CD14-positive monocyte (primary cell): ENCODE measurements at regions not wholly inside any gene's neighbourhood (a gene's known extent, or its start where the extent isn't known, plus 50 kb on each side); places are given as distances from the start of the nearest gene placed in this dataset.

Experiments
- DNase-seq, 3 donors: peaks; one replicate each; pipeline ENCODE4 v3.0.0-alpha.2; 2011 to 2022
- H2AFZ ChIP-seq: 2 replicates; pipeline ENCODE4 v1.6.0; 2012; ENCODE audit warnings: mild to moderate bottlenecking, low read depth, low read length, inconsistent platforms; ENCODE audit not compliant: insufficient read depth, poor library complexity, severe bottlenecking
- H3K27ac ChIP-seq, 2 donors: 1 replicate in 1 of 2; 2 replicates in 1 of 2; pipeline ENCODE4 v1.5.1; 2012 to 2013; ENCODE audit warnings: low read length in 2 of 2, control low read depth in 1 of 2, inconsistent platforms in 1 of 2, low read depth in 1 of 2, mild to moderate bottlenecking in 1 of 2
- H3K27me3 ChIP-seq, 2 donors: one replicate each; pipeline versions ENCODE4 v1.6.0 to v1.6.1; 2011 to 2013; ENCODE audit warnings: low read length in 2 of 2; ENCODE audit not compliant: control insufficient read depth in 2 of 2, insufficient read depth in 2 of 2
- H3K36me3 ChIP-seq, 2 donors: replicated peaks in 1 of 2; 1 replicate in 1 of 2; 2 replicates in 1 of 2; pipeline versions ENCODE4 v1.5.1 to v1.6.1; 2012 to 2013; ENCODE audit warnings: low read length in 2 of 2, control low read depth in 1 of 2, inconsistent platforms in 1 of 2, mild to moderate bottlenecking in 1 of 2; ENCODE audit not compliant: insufficient read depth in 2 of 2, control insufficient read depth in 1 of 2
- H3K4me1 ChIP-seq, 2 donors: 1 replicate in 1 of 2; 2 replicates in 1 of 2; pipeline versions ENCODE4 v1.5.1 to v1.6.1; 2012 to 2013; ENCODE audit warnings: low read length in 2 of 2, control low read depth in 1 of 2, inconsistent platforms in 1 of 2, mild to moderate bottlenecking in 1 of 2, moderate library complexity in 1 of 2; ENCODE audit not compliant: insufficient read depth in 2 of 2, control insufficient read depth in 1 of 2
- H3K4me2 ChIP-seq: replicated peaks from 2 replicates; pipeline ENCODE3; 2012; ENCODE audit warnings: low read length, moderate library complexity, mild to moderate bottlenecking; ENCODE audit not compliant: poor library complexity, severe bottlenecking; ENCODE audit errors: extremely low read depth
- H3K4me3 ChIP-seq, 3 experiments: fragments of 200-600 bp in 1 of 3; sonication (generic) in 1 of 3; replicated peaks in 1 of 3; 1 replicate in 2 of 3; 2 replicates in 1 of 3; pipeline ENCODE4 v1.5.1; 2011 to 2013; ENCODE audit warnings: low read length in 3 of 3, mild to moderate bottlenecking in 3 of 3, control low read depth in 2 of 3, low read depth in 2 of 3, inconsistent platforms in 1 of 3, moderate library complexity in 1 of 3
- H3K79me2 ChIP-seq: 2 replicates; pipeline ENCODE4 v1.6.0; 2012; ENCODE audit warnings: mild to moderate bottlenecking, control low read depth, inconsistent platforms, low read length, moderate library complexity; ENCODE audit not compliant: insufficient read depth
- H3K9ac ChIP-seq: 2 replicates; pipeline ENCODE4 v1.6.0; 2017; ENCODE audit warnings: low read length, mild to moderate bottlenecking; ENCODE audit not compliant: insufficient read depth, poor library complexity, severe bottlenecking
- H3K9me3 ChIP-seq, 2 donors: replicated peaks in 1 of 2; 1 replicate in 1 of 2; 2 replicates in 1 of 2; pipeline versions ENCODE4 v1.5.1 to v1.6.1; 2012 to 2013; ENCODE audit warnings: low read length in 2 of 2, control low read depth in 1 of 2; ENCODE audit not compliant: control insufficient read depth in 1 of 2, insufficient read depth in 1 of 2
- H4K20me1 ChIP-seq: 2 replicates; pipeline ENCODE4 v1.6.0; 2012; ENCODE audit warnings: mild to moderate bottlenecking, low read length, control low read depth, moderate library complexity; ENCODE audit not compliant: insufficient read depth
- H3K27ac Mint-ChIP-seq, 7 donors: one replicate each; pipeline ENCODE4 v1.8.0; 2020; ENCODE audit warnings: mild to moderate bottlenecking in 7 of 7, mixed read lengths in 7 of 7, moderate library complexity in 6 of 7, inconsistent platforms in 2 of 7
- H3K27me3 Mint-ChIP-seq, 3 donors: one replicate each; pipeline ENCODE4 v1.8.0; 2021 to 2022; ENCODE audit warnings: low read depth in 3 of 3, mild to moderate bottlenecking in 3 of 3, mixed read lengths in 3 of 3, moderate library complexity in 3 of 3, inconsistent platforms in 1 of 3
- H3K36me3 Mint-ChIP-seq, 2 donors: one replicate each; pipeline ENCODE4 v1.8.0; 2020; ENCODE audit warnings: mixed read lengths in 2 of 2, inconsistent platforms in 1 of 2, mild to moderate bottlenecking in 1 of 2
- H3K4me1 Mint-ChIP-seq: one replicate; pipeline ENCODE4 v1.8.0; 2020; ENCODE audit warnings: mild to moderate bottlenecking, mixed read lengths
- H3K4me3 Mint-ChIP-seq, 2 donors: one replicate each; pipeline ENCODE4 v1.8.0; 2020; ENCODE audit warnings: mild to moderate bottlenecking in 2 of 2, mixed read lengths in 2 of 2, moderate library complexity in 1 of 2
- H3K9me3 Mint-ChIP-seq, 7 donors: one replicate each; pipeline ENCODE4 v1.8.0; 2020 to 2022; ENCODE audit warnings: mixed read lengths in 7 of 7, mild to moderate bottlenecking in 6 of 7, moderate library complexity in 6 of 7, inconsistent platforms in 2 of 7
- WGBS: methylation state at CpG from one replicate; pipeline ENCODE4 v1.1.5; 2013; ENCODE audit warnings: missing lambda C conversion rate; ENCODE audit not compliant: insufficient coverage; 5-methylcytosine and 5-hydroxymethylcytosine counted together
- intact Hi-C, 2 donors: fragments of 100-400 bp; cut with micrococcal nuclease; formaldehyde crosslinking; loops; one replicate each; pipeline versions ENCODE4 v1.15.0 to v1.15.1; 2023
- TF ChIP-seq, protein P1 (sequence below): fragments of 200-600 bp; IDR thresholded peaks from one replicate; pipeline ENCODE4 v1.8.0; 2022; ENCODE audit warnings: antibody characterized with exemption, mild to moderate bottlenecking

DNA sequence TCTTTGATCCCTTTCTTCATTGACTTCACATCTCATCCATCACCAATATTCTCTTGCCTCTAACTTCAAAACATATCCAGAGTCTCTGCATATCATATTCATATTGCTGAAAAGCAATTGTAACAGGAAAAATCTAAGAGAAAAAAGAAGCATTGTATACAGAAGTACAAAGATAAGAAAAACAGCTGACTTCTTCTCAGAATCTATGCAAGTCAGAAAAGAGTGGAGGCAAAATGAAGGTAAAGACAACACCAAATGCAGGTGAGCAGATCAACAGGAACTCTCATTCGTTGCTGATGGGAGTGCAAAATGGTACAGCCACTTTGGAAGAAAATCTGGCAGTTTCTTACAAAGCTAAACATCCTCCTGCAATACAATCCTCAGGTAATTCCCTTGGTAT lies 155.6 kb downstream of the PHF2 start:
- WGBS: no CpG with 5 or more reads among the region's 1 CpG

DNA sequence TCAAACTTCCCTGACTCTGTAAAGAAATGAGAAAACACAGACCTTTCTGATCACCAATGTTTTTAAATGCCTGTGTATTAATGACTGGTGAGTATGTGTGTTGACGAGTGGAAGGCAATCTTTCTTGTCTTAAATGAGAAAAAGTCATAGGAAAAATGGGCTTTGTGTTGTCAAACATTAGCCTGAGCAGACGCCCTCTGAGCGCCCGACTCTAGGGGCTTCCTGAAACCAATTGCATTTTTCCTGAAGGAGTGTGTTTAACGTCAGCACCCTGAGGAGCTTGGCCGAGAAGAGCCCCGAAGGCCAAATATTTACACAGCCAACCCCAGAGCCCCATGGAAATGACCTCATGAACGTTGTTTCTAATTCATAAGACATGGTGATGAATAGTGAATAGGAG lies 154.3 kb downstream of the PHF2 start:
- DNase-seq: no peak
- no peak overlapping the region for H3K27ac Mint-ChIP-seq
- 89% methylated on average over 1 of the region's 8 CpGs for WGBS
- no peaks in the 10 kb centered on the region for H3K36me3 ChIP-seq
- no peaks in the 10 kb centered on the region for H3K79me2 ChIP-seq
- no peak overlapping the region for H2AFZ ChIP-seq
- peaks cover 0 to 7% (median 5%) of the 10 kb centered on the region in 3 donors for H3K27me3 Mint-ChIP-seq
- no peaks in the 10 kb centered on the region for H3K27me3 ChIP-seq
- H3K9me3 ChIP-seq: peaks cover 21 to 35% of the 10 kb centered on the region in 2 donors
- H3K4me3 Mint-ChIP-seq: no peak overlapping the region
- no peak overlapping the region for H3K4me3 ChIP-seq
- no peaks in the 10 kb centered on the region for H3K4me1 Mint-ChIP-seq
- no peak overlapping the region for H3K9ac ChIP-seq
- H4K20me1 ChIP-seq: no peaks in the 10 kb centered on the region
- intact Hi-C loops: no loop called here
- H3K36me3 Mint-ChIP-seq: no peaks in the 10 kb centered on the region
- H3K27ac ChIP-seq: no peak overlapping the region
- H3K4me1 ChIP-seq: no peaks in the 10 kb centered on the region
- H3K4me2 ChIP-seq: no peak overlapping the region
- TF ChIP-seq, protein P1, sequence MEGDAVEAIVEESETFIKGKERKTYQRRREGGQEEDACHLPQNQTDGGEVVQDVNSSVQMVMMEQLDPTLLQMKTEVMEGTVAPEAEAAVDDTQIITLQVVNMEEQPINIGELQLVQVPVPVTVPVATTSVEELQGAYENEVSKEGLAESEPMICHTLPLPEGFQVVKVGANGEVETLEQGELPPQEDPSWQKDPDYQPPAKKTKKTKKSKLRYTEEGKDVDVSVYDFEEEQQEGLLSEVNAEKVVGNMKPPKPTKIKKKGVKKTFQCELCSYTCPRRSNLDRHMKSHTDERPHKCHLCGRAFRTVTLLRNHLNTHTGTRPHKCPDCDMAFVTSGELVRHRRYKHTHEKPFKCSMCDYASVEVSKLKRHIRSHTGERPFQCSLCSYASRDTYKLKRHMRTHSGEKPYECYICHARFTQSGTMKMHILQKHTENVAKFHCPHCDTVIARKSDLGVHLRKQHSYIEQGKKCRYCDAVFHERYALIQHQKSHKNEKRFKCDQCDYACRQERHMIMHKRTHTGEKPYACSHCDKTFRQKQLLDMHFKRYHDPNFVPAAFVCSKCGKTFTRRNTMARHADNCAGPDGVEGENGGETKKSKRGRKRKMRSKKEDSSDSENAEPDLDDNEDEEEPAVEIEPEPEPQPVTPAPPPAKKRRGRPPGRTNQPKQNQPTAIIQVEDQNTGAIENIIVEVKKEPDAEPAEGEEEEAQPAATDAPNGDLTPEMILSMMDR: no peak
- peaks cover 14 to 47% (median 32%) of the 10 kb centered on the region in 7 donors for H3K9me3 Mint-ChIP-seq

More for the DNA sequence above, 155.6 kb downstream of the PHF2 start:
- H3K36me3 ChIP-seq: no peaks in the 10 kb centered on the region
- H3K27me3 ChIP-seq: no peaks in the 10 kb centered on the region
- DNase-seq: no peak
- H2AFZ ChIP-seq: no peak overlapping the region
- peaks cover 21 to 25% of the 10 kb centered on the region in 2 donors for H3K9me3 ChIP-seq
- Mint-ChIP-seq H3K27ac (no peak overlapping the region), H3K27me3 (peaks cover 0 to 7% (median 5%) of the 10 kb centered on the region in 3 donors), H3K4me3 (no peak overlapping the region), H3K36me3 (no peaks in the 10 kb centered on the region), H3K9me3 (peaks cover 12 to 47% (median 29%) of the 10 kb centered on the region in 7 donors), H3K4me1 (no peaks in the 10 kb centered on the region)
- H3K4me1 ChIP-seq: no peaks in the 10 kb centered on the region
- TF ChIP-seq, protein P1: no peak
- no peak overlapping the region for H3K27ac ChIP-seq
- H3K4me3 ChIP-seq: no peak overlapping the region
- intact Hi-C loops: no loop called here
- no peaks in the 10 kb centered on the region for H4K20me1 ChIP-seq
- no peak overlapping the region for H3K4me2 ChIP-seq
- no peaks in the 10 kb centered on the region for H3K79me2 ChIP-seq
- no peak overlapping the region for H3K9ac ChIP-seq
